Renal pelvis (tissue), 1 donor: ENCODE measurements at regions not wholly inside any gene's neighbourhood (a gene's known extent, or its start where the extent isn't known, plus 50 kb on each side); places are given as distances from the start of the nearest gene placed in this dataset.

Source experiments
- DNase-seq: peaks from one replicate; pipeline ENCODE4 v3.0.0-alpha.2; 2013

- DNase-seq: no peak
Observed at GRCh38 chr4:128358231-128358912, 70.8 kb upstream of the PGRMC2 start.

- DNase-seq: no peak
Observed at GRCh38 chr4:128357286-128357685, 69.7 kb upstream of the PGRMC2 start.

DNA sequence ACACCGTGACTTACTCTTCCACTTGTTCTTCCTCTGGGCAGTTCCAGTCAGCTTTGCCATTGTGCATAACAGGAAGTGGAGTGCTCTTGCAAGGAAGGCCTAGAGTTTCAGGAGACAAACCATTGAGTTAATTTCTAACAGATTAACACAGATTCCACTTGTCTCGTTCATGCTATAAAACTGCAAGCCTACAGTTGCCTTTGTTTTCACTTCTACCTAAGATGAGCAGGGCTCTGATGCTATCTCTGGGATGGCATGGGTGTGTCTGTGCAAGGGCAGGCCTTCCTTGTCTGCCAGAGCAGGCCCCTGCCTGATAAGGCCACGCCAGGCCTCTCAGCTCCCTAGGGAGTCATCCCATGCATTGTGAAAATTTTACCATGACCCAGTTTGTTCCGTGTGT lies 67.7 kb upstream of the PGRMC2 start:
- DNase-seq: no peak

DNA sequence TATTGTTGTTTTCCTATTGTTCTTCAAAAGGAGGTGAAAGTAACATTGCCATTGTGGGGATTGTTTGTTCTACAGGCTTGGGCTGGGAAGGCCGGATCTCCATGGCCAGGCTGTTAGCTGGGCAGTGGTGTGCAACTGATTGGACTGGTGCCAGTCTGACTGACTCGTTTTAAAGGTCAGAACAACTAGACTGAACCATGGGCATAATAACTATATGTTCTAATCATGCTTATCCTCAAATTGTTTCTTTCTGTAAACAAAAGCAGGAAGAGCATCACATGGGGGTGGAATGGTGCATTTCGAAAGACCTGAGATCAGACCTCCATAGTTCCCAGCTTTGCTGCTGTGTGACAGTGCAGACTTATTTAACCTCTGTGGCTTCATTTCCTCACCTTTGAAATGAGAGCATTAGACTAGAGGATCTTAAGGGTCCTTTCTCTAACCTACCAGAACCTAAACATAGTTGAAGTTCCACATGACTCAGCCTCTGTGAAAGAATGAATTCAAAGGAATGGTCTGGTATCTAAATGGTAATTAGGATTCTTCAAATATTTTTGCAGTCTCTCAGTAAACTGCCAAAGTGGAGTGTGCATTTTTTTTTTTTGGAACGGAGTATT lies 66.7 kb upstream of the PGRMC2 start:
- peak; percentile 41 for DNase-seq

GRCh38 chr4:128353791-128354190 lies 66.2 kb upstream of the PGRMC2 start:
- DNase-seq: peak; percentile 12

GRCh38 chr4:128351502-128351901 lies 63.9 kb upstream of the PGRMC2 start:
- DNase-seq: no peak

- DNase-seq: no peak
Observed at GRCh38 chr4:128350449-128351045, 62.9 kb upstream of the PGRMC2 start.

DNA sequence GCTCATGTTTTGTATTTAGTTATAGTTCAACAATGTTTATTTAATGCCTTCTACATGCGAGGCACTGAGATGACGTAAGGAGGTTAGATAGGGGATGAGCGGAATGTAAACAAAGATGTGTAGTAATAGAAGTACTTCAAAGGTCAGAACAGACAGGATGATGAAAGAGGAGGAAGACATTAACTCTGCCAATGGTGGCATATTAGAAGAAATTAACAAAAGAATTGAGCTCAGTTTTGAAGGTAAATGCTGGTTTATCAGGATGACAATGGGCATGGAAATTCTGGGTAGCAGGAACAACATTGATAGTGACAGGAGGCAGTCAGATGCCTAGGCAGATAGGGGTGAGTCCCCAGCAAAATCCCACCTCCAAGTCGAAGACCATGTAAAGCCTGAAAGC lies 62.3 kb upstream of the PGRMC2 start:
- DNase-seq: no peak

DNA sequence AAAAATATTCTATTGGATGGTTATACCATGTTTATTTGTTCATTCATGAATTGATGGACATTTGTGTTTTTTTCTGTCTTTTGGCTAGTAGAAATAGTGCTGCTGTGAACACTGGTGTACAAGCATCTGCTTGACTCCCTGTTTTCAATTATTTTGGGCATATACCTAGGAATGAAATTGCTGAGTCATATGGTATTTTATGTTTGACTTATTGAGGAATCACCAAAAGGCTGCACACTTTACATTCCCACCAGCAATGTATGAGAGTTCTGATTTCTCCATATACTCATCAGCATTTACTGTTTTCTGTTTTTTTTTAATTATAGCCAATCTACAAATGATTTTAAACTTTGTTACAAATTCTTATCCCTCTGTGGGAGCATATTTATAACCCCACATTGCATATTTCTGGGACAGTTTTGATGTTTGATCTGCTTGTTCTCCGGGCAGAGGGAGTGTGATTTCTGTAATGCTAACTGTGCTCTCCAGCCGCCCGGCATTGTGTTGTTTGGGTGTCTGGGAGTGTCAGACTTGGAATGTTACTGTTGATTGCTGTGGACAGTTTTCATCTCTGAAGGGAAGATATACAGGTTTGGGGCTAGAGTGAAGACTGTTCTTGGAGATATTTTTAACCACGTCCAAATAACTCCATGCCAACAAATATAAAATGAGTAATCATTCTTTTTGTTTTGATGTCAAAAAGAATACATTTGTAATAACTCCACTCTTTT lies 60.5 kb upstream of the PGRMC2 start:
- DNase-seq: no peak

- no peak for DNase-seq
Observed at GRCh38 chr4:128347175-128347868, 59.7 kb upstream of the PGRMC2 start.

DNA sequence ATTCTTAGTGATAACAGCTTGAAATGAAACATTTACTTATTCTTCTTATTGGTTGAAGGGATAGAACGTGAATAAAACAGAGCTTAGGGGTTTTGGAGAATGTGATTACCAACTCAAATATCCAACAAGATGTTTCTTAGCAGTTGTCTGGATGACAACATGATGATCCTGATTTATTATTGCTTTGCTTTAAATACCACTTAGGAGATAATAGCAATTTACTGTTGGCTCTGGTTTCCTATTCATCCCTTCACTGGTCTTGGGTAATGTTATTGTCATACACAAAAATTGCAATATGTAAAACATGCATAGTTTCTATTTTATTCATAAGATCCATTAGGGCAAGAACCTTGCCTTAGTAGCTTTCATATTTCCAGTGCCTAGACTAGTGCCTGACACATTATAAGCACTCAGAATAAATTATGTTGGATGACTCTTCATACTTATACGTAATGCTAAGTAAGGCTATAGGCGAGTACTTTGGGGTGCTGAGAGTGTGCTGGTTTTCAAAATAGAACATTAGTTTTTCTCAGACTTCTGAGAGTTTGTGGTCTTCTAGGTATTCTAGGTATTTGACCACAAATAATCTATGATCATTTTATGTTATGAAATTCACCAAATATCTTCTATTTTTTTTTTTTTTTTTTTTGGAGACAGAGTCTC lies 58.6 kb upstream of the PGRMC2 start:
- no peak for DNase-seq

DNA sequence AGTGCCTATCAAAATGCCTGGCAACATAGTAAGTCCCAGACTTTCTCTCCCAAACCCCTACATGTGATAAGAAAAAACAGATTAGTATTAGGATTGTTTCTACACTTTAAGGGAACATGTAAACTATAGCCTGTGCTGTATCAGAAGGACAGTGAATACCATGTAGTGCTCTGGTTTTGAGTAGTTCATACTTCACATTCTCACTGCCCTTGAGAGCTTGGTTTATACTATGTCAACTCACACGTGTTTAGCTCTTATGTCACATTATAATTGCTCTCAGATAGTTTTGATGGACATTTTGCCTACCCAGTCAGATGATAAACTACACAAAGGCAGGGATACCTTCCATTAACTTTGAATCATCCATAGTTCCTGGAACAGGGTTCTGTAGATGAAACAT lies 58.0 kb upstream of the PGRMC2 start:
- no peak for DNase-seq

GRCh38 chr4:128342762-128343161 lies 55.1 kb upstream of the PGRMC2 start:
- DNase-seq: no peak

DNA sequence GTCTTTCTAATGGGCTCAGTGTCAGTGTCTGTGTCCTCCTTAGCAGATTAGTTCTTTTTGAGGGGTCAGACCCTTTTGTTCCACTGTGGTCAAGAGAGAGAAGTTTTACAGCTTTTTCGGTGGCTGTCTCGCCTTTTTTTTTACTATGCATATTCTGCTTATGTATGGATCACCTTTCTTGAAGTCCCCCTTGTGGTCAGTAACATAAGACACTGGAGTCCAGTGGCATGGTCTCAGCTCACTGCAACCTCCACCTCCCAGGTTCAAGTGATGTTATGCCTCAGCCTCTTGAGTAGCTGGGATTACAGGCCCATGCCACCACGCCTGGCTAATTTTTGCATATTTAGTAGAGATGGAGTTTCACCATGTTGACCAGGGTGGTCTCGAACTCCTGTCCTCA lies 54.0 kb upstream of the PGRMC2 start:
- DNase-seq: no peak

DNA sequence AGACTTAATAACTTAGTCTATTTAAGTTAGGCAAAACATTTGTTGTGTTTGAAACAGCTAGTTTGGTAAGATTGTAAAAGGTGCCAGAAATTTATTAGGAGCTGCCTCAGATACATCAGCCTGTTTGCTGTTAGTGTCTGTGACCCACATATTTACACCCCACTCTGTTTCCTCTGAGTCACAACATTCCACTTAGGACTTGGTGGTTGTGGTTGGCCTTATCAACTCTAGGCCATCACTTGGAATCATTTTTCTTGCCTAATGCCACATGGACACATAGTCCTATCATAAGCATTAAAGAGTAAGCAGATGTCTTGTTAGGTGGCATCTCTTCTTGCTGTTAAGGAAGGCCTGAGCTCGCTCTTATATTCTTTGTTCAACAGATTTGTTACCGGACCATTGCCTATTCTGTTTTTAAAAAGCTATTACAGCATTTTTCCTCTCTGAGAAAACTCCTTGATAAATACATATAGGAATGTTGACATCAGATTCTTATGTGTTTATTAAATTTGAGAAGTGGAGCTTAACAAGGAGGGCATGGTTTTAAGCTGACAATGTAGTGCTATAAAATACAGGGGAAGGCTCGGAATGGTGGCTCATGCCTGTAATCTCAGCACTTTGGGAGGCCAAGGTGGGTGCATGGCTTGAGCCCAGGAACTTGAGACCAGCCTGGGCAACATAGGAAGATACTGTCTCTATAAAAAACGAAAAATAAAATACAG lies 51.2 kb upstream of the PGRMC2 start:
- no peak for DNase-seq

- no peak for DNase-seq
Observed at GRCh38 chr4:128337863-128338262, 50.2 kb upstream of the PGRMC2 start.
